Body of pancreas (tissue), 4 donors: ENCODE measurements at regions not wholly inside any gene's neighbourhood (a gene's known extent, or its start where the extent isn't known, plus 50 kb on each side); places are given as distances from the start of the nearest gene placed in this dataset.

Source experiments
- ATAC-seq: fragments of 150-250 bp; one replicate; pipeline ENCODE4 v1.9.1; 2016
- DNase-seq, 4 donors: peaks; one replicate each; pipeline ENCODE4 v3.0.0-alpha.2; 2019
- H3K27ac ChIP-seq, 4 donors: fragments of 200-600 bp; sonication (generic); 1 replicate in 3 of 4; 2 replicates in 1 of 4; pipeline versions ENCODE4 v1.5.1 to v1.6.1; 2016 to 2019; ENCODE audit warnings: mild to moderate bottlenecking in 1 of 4, mixed read lengths in 1 of 4, moderate library complexity in 1 of 4
- H3K27me3 ChIP-seq, 2 donors: fragments of 200-600 bp; sonication (generic); one replicate each; pipeline ENCODE4 v1.6.0; 2016; ENCODE audit warnings: mild to moderate bottlenecking in 1 of 2
- H3K36me3 ChIP-seq, 2 donors: fragments of 200-600 bp; sonication (generic); replicated peaks in 1 of 2; 2 replicates each; pipeline ENCODE4 v1.5.1; 2016; ENCODE audit warnings: low read depth in 2 of 2; ENCODE audit not compliant: insufficient read depth in 1 of 2
- H3K4me1 ChIP-seq: fragments of 200-600 bp; sonication (generic); one replicate; pipeline ENCODE4 v1.6.0; 2016
- H3K4me3 ChIP-seq, 2 donors: fragments of 200-600 bp; sonication (generic); 1 replicate in 1 of 2; 2 replicates in 1 of 2; pipeline ENCODE4 v1.5.1; 2016 to 2019
- H3K9me3 ChIP-seq, 3 donors: fragments of 200-600 bp; sonication (generic); 1 replicate in 2 of 3; 2 replicates in 1 of 3; pipeline ENCODE4 v1.5.1; 2016
- CTCF ChIP-seq, 7 experiments: fragments of 450-650 bp in 4 of 7; fragments of 200-600 bp in 3 of 7; sonication (generic) in 3 of 7; IDR thresholded peaks; one replicate each; pipeline ENCODE4 v1.5.1; 2016 to 2019; ENCODE audit warnings: antibody characterized with exemption in 7 of 7
- POLR2A ChIP-seq, 3 donors: fragments of 450-650 bp; IDR thresholded peaks; one replicate each; pipeline ENCODE4 v1.6.1; 2016; ENCODE audit warnings: antibody characterized with exemption in 3 of 3, mild to moderate bottlenecking in 2 of 3
- WGBS, 2 donors: methylation state at CpG; one replicate each; pipeline ENCODE4 v1.1.5; 2017; 5-methylcytosine and 5-hydroxymethylcytosine counted together
- intact Hi-C: fragments of 100-400 bp; cut with DNase I; formaldehyde crosslinking; loops from one replicate; pipeline ENCODE4 v1.15.1; 2023

GRCh38 chr7:156148547-156148946 is 336.3 kb upstream of the SHH start:
- no peak overlapping the region for H3K4me3 ChIP-seq
- H3K4me1 ChIP-seq = peaks cover 12% of the 10 kb centered on the region
- H3K36me3 ChIP-seq = no peaks in the 10 kb centered on the region
- H3K27me3 ChIP-seq = no peaks in the 10 kb centered on the region
- DNase-seq (no peak), ATAC-seq (no peak)
- no peak overlapping the region for H3K27ac ChIP-seq
- 84 to 86% methylated on average over 5 to 8 of the region's 8 CpGs for WGBS, 2 donors
- intact Hi-C loops = no loop called here
- TF ChIP-seq POLR2A (IDR thresholded peaks at IDR 0.05) (no peak), CTCF (IDR thresholded peaks at IDR 0.05) (no peak)
- no peaks in the 10 kb centered on the region for H3K9me3 ChIP-seq

- Histone ChIP-seq H3K36me3 (no peaks in the 10 kb centered on the region), H3K4me1 (peaks cover 12% of the 10 kb centered on the region), H3K27me3 (no peaks in the 10 kb centered on the region), H3K4me3 (no peak overlapping the region), H3K27ac (no peak overlapping the region), H3K9me3 (no peaks in the 10 kb centered on the region)
- WGBS, 2 donors = 79 to 85% methylated on average over 11 to 15 of the region's 15 CpGs
- TF ChIP-seq POLR2A (IDR thresholded peaks at IDR 0.05) = no peak
- TF ChIP-seq CTCF (IDR thresholded peaks at IDR 0.05) = no peak
- ATAC-seq (no peak), DNase-seq (no peak)
- intact Hi-C loops = no loop called here
Observed at GRCh38 chr7:156147756-156148504, 335.7 kb upstream of the SHH start.

GRCh38 chr7:156147104-156147503 is 334.8 kb upstream of the SHH start:
- WGBS, 2 donors = 23 to 29% methylated on average over 6 of the region's 6 CpGs
- Histone ChIP-seq H3K27me3 (no peaks in the 10 kb centered on the region), H3K4me1 (peaks cover 12% of the 10 kb centered on the region), H3K9me3 (no peaks in the 10 kb centered on the region), H3K36me3 (no peaks in the 10 kb centered on the region), H3K27ac (no peak overlapping the region), H3K4me3 (no peak overlapping the region)
- intact Hi-C loops = no loop called here
- TF ChIP-seq CTCF (IDR thresholded peaks at IDR 0.05) (peak in 2 of 7 experiments; percentile 23 to 24), POLR2A (IDR thresholded peaks at IDR 0.05) (no peak)
- peak; percentile 88 for ATAC-seq
- DNase-seq = peak; percentile 48 to 61 (median 58)

- ATAC-seq (no peak), DNase-seq (no peak)
- H3K9me3 ChIP-seq = no peaks in the 10 kb centered on the region
- H3K36me3 ChIP-seq = no peaks in the 10 kb centered on the region
- H3K27me3 ChIP-seq = no peaks in the 10 kb centered on the region
- no peak overlapping the region for H3K27ac ChIP-seq
- peaks cover 12% of the 10 kb centered on the region for H3K4me1 ChIP-seq
- intact Hi-C loops = no loop called here
- no peak overlapping the region for H3K4me3 ChIP-seq
- 75 to 78% methylated on average over 8 of the region's 8 CpGs for WGBS, 2 donors
- TF ChIP-seq CTCF (IDR thresholded peaks at IDR 0.05) = no peak
- TF ChIP-seq POLR2A (IDR thresholded peaks at IDR 0.05) = no peak
Observed at GRCh38 chr7:156145996-156146395, 333.7 kb upstream of the SHH start.

- no peaks in the 10 kb centered on the region for H3K27me3 ChIP-seq
- ATAC-seq (no peak), DNase-seq (no peak)
- H3K36me3 ChIP-seq = no peaks in the 10 kb centered on the region
- no peak overlapping the region for H3K27ac ChIP-seq
- peaks cover 12% of the 10 kb centered on the region for H3K4me1 ChIP-seq
- intact Hi-C loops = no loop called here
- no peaks in the 10 kb centered on the region for H3K9me3 ChIP-seq
- TF ChIP-seq CTCF (IDR thresholded peaks at IDR 0.05) = no peak
- TF ChIP-seq POLR2A (IDR thresholded peaks at IDR 0.05) = no peak
- WGBS, 2 donors = 91 to 97% methylated on average over 6 of the region's 6 CpGs
- no peak overlapping the region for H3K4me3 ChIP-seq
Observed at GRCh38 chr7:156145184-156145583, 332.9 kb upstream of the SHH start.
